ENCODE measurements at regions not wholly inside any gene's neighbourhood (a gene's known extent, or its start where the extent isn't known, plus 50 kb on each side); places are given as distances from the start of the nearest gene placed in this dataset.

- DNase-seq (ENCODE audit: low spot score) = no peak
Measured at GRCh38 chr11:70570693-70571395, 172.5 kb downstream of the CTTN start.

DNA sequence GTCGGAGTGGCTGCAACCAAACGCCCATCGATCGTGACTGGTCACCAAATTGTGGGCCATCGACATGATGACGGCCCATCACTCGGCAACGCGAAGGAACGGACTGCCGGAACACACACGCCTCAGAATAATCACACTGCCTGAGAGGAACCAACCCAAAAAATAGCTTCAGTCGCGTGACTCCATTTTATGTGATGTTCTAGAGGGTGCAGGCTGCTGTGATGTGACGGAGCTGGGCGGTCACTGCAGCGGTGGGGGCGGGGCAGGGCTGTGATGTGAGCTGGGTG is 174.6 kb downstream of the CTTN start:
- no peak for DNase-seq (ENCODE audit: low spot score)

GRCh38 chr11:70573701-70574151 is 175.4 kb downstream of the CTTN start:
- no peak for DNase-seq (ENCODE audit: low spot score)

DNA sequence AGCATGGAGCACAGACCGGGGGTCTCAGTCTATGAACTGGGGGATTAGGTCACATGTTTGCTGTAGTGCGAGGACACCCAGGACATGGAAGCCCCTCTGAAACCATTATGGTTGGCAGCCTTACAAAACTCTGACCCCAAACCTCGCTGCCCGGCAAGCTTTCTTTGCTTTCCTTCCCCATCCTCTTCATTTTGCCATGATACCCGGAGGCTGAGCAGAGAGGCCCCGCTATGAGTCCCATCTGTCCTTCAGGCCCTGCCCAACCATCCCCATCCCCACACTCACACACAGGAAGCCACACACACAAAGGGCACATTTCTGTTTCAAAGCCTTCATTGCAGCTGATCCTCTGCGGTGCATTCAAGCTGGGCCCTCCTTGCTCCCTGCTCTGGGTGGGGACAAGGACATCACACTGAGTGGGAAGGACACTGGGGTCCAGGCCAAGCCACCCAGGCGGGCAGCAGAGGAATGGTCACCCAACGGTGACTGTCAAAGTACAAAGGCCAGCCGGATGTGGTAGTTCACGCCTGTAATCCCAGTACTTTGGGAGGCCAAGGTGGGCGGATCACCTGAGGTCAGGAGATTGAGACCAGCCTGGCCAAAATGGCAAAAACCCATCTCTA is 176.5 kb downstream of the CTTN start:
- no peak for DNase-seq (ENCODE audit: low spot score)

- no peak for DNase-seq (ENCODE audit: low spot score)
Measured at GRCh38 chr11:70575396-70576060, 177.2 kb downstream of the CTTN start.

- DNase-seq (ENCODE audit: low spot score) = no peak
Measured at GRCh38 chr11:70577258-70577603, 178.9 kb downstream of the CTTN start.

- no peak for DNase-seq (ENCODE audit: low spot score)
Measured at GRCh38 chr11:70577948-70578347, 179.6 kb downstream of the CTTN start.

- no peak for DNase-seq (ENCODE audit: low spot score)
Measured at GRCh38 chr11:70578371-70578770, 180.0 kb downstream of the CTTN start.

DNA sequence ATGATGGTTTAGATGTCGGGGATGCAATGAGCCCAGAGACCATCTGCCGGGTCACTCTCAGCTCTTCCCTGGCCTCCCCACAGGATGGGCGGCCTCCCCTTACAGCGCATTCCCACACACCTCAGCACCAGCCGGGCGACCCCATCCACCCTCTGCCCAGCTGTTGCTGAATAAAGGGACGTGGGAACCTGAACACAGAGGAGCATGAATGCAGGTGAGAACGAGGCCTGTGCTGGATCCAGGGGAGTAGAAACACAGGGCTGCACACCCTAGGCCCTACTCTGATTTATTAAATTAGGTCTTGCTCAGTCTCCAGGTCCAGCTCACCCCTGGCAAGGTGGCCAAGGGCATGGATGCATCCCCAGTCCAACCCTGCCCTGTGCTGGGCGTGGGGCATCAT is 180.5 kb downstream of the CTTN start:
- DNase-seq (ENCODE audit: low spot score) = no peak

- DNase-seq (ENCODE audit: low spot score) = no peak
Measured at GRCh38 chr11:70579316-70579955, 181.1 kb downstream of the CTTN start.

DNA sequence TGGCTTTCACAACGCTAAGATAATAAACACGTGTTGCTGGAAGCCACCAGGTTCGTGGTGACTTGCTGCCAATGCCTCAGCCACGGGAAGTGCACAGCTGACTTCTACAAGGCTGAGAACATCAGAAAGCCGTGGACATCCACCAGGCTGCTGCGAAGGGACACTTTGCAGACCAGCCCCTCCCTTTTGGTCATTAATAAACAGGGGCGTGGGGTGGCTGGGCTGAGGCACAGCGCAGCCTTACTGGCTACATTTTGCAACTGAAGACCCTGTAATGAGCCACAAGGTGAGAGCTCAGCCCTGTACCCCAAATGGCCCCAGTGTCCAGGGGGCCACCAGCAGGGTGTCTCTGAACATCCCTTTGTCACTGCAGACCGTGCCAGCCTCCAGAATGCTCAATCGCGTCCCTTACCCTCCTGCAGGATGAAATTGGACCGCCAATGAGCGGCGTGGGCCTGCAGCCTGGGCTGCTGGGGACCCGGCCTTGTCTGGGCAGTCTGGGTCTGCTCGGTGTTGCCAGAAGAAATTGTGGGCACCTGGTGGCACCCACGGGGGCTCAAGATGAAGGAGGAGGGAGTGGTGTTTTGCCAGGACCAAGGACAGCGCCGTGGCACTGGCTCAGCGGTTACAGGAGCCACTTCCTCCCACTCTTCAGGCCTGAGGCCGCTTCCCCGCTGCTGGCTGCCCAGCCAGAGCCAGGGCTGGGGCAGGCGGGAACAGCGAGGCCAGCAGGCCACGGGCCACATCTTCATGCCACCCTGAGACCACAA is 181.9 kb downstream of the CTTN start:
- DNase-seq (ENCODE audit: low spot score) = peak; percentile 59

- DNase-seq (ENCODE audit: low spot score) = no peak
Measured at GRCh38 chr11:70581991-70582885, 183.9 kb downstream of the CTTN start.

DNA sequence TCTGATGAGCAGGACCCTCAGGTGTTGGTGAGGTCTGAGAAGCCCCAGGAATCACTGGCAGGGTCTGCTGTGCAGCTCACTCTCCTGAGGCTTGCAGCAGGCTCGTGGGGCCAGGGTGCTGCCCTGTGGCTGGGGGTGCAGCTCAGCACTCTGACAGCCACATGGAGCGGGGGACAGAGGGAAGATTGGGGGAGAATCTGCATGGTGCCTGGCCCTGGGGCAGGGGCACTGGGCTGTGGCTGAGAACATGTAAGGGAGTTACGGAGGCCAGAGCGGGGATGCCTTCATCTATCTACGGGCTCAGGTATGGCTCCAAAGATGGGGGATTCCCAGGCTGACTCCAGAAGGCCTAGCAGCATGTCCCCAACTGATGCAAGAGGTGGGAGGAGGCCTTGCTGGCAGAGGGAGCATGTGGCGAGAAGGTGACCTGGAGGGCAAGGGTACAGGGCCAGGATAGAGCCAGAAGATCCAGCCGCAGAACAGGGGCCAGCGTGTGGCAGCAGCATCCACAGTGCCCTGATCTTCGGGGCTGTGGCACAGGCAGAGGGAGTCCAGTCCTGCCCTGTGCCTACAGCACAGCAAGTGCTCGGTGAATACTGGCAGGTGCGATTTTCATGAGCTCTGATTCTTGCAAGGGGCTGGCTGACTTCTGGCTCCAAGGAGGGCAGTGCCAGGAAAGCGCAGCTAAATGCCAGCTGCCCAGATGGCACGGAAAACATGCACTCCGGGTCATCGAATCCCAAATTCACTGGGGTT is 184.7 kb downstream of the CTTN start:
- no peak for DNase-seq (ENCODE audit: low spot score)

DNA sequence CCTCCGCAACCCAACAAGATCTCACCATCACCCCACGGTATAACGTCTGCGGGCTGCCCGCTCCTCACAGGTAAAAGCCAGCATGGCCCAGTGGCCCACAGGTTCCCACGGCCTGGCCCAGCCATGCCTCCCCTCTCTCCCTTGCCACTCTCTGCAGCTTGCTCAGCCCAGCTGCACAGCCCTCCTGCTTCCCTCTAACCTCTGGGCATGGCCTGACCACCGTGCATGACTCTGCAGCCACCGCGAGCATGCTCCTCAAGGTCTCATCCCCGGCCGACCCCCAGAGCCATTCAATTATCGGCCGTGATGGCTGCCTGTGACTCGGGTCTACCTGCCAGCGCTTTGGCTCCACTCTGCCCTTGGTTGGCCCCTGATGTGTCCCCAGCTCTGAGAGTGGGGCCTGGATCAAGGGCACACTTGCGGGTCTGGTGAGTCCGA is 185.5 kb downstream of the CTTN start:
- no peak for DNase-seq (ENCODE audit: low spot score)

DNA sequence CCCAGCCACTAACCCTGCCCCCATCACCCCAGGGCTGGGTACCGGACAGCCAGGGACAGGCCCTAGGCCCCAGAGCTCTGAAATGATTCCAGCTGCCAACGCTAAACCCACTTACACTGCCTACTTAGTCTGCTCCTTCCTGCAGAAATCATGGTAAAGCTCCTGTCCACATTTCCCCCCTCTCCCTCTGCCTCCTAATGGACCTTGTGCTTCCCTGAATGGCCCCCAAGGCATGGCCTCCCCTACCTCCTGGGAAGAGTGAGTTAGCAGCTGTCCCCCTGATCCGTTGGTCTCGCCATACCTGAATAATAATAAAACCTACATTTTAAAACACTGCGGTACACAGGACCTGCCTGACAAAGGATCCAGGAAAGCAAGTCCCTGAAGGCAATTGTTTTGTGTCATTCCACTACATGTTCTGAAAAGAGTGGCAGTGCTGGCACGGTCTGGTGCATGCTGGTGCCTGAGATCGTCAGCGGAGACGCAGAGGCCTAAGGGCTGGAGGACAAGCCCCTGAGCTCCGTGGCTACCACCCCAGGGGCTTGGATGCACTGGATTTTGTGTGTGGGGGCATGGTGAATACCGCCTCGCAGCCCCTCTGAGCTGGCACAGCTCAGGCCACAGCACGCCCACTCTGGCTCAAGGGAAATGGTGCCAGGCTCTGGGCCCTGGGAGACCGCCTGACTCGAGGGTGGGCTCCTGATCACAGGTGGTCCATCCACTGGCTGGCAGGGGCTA is 186.3 kb downstream of the CTTN start:
- no peak for DNase-seq (ENCODE audit: low spot score)

GRCh38 chr11:70585236-70585545 is 186.9 kb downstream of the CTTN start:
- no peak for DNase-seq (ENCODE audit: low spot score)

GRCh38 chr11:70586261-70587074 is 188.1 kb downstream of the CTTN start:
- no peak for DNase-seq (ENCODE audit: low spot score)

- DNase-seq (ENCODE audit: low spot score) = peak; percentile 45
Measured at GRCh38 chr11:70587075-70587389, 188.7 kb downstream of the CTTN start.

- DNase-seq (ENCODE audit: low spot score) = no peak
Measured at GRCh38 chr11:70590356-70590991, 192.1 kb downstream of the CTTN start.

Data from AG08396 (cell line).